Sigmoid colon (tissue), 4 donors: ENCODE measurements at regions not wholly inside any gene's neighbourhood (a gene's known extent, or its start where the extent isn't known, plus 50 kb on each side); places are given as distances from the start of the nearest gene placed in this dataset.

Experiments used
- EP300 ChIP-seq, 4 donors: sonication (generic); formaldehyde crosslinking; IDR thresholded peaks; one replicate each; pipeline ENCODE4 v1.6.1; 2017; ENCODE audit warnings: antibody characterized with exemption in 4 of 4
- POLR2A ChIP-seq, 2 donors: fragments of 450-650 bp; IDR thresholded peaks; one replicate each; pipeline ENCODE4 v1.6.1; 2016; ENCODE audit warnings: antibody characterized with exemption in 2 of 2, mild to moderate bottlenecking in 2 of 2, moderate library complexity in 2 of 2
- POLR2AphosphoS5 ChIP-seq, 4 donors: sonication (generic); formaldehyde crosslinking; IDR thresholded peaks; one replicate each; pipeline ENCODE4 v1.6.1; 2017; ENCODE audit warnings: antibody characterized with exemption in 4 of 4
- TF ChIP-seq, protein P1 (sequence below), 4 experiments: fragments of 450-650 bp in 3 of 4; fragments of 200-600 bp in 1 of 4; IDR thresholded peaks; one replicate each; pipeline ENCODE4 v1.5.1; 2016 to 2019; ENCODE audit warnings: antibody characterized with exemption in 4 of 4, mild to moderate bottlenecking in 3 of 4, moderate library complexity in 2 of 4

DNA sequence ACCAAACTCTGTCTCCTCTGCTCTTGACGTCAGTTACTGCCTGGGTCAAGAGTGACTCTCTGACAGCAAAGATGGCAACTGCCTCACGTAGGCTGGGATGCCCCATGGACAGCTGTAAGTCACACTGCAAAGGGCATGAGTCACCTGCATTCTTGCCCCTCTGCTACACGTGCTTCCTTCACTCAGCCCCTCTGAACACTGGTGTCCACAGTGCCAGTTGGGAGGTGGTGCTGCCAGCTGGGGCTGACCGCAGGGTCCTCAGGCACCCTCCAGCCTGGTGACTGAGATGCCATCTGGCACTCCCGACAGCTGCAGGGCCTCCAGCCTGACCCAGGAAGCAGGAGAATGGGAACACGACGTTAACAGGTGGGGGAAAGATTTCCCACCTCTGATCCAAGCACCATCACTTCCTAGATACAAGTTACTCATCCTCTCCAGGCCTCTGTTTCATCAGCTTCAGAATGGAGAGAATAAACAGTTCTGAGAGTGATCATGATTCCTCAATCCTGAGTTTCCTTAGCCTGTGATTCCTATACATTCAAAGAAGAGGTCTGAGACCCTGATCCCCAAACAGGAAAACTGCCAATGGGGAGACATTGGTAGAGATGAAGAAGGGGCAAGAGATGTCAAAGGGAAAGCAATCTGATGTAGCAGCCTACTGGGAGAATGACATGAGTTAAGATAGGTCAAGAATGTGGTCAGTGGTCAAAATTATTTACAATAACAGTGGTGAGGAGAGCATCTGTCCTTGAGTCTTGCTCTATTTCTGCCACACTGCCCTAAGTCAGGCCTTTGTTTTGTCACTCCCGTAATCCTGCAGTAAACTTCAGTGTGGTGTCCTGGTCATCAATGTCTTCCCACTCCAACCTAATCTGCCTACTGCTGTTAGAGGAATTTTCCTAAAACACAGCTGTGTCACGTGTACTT lies 86.1 kb upstream of the BCL6 start:
- TF ChIP-seq, protein P1, sequence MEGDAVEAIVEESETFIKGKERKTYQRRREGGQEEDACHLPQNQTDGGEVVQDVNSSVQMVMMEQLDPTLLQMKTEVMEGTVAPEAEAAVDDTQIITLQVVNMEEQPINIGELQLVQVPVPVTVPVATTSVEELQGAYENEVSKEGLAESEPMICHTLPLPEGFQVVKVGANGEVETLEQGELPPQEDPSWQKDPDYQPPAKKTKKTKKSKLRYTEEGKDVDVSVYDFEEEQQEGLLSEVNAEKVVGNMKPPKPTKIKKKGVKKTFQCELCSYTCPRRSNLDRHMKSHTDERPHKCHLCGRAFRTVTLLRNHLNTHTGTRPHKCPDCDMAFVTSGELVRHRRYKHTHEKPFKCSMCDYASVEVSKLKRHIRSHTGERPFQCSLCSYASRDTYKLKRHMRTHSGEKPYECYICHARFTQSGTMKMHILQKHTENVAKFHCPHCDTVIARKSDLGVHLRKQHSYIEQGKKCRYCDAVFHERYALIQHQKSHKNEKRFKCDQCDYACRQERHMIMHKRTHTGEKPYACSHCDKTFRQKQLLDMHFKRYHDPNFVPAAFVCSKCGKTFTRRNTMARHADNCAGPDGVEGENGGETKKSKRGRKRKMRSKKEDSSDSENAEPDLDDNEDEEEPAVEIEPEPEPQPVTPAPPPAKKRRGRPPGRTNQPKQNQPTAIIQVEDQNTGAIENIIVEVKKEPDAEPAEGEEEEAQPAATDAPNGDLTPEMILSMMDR (IDR thresholded peaks at IDR 0.05): no peak
- TF ChIP-seq POLR2A (IDR thresholded peaks at IDR 0.05) (no peak), POLR2AphosphoS5 (IDR thresholded peaks at IDR 0.05) (no peak), EP300 (IDR thresholded peaks at IDR 0.05) (no peak)
